ENCODE measurements at regions not wholly inside any gene's neighbourhood (a gene's known extent, or its start where the extent isn't known, plus 50 kb on each side); places are given as distances from the start of the nearest gene placed in this dataset.

DNA sequence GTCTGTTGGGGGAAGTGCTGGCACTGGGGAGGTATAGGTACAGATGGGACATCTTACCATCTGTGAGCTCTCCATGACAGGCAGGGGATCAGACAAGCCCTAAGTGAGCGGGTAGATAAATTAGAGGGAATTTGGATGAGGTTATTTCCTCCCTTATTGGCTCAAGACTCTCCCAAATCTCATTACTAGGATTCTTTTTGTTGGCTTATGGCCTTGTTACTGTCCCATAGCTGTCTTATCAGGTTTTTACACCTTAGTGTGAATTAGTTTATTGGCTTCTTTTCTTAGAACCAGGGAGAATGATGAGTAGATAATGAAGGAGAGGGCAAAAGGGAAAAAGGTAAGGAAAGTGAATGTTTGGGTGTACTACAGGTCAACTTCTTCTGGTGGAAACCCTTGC is 191.1 kb upstream of the PRICKLE1 start:
- no peak for DNase-seq

DNA sequence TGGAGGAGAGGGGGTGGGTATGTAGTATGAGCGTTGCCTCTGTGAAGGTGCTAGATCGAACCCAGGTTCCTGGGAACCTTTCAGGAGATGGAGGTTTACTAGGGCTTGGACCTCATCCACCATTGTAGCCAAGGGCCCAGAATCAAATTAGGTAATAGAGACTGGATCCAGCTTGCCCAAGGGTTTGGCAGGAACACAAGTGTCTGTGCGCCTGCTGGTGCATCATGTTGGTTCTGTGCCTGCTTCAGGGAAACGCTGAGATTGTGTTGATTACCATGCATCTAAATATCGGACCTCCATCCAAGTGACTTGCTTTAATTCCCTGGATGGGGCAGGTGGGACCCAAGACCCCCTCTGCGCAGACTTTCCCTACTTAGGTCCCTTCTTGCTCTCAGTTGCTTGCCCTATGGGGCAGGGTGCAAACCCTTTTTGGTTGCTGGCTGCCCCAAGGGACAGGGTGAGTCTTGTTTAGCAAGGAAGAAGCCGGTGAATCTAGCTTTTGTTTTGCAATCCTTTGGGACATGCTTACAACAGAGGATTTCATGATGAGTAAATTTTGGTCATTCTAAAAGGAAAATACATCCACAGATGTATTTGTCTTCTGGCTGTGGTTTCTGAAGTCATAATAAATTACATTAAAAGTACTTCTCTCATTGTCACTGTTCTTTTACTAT is 189.8 kb upstream of the PRICKLE1 start:
- no peak for DNase-seq

DNA sequence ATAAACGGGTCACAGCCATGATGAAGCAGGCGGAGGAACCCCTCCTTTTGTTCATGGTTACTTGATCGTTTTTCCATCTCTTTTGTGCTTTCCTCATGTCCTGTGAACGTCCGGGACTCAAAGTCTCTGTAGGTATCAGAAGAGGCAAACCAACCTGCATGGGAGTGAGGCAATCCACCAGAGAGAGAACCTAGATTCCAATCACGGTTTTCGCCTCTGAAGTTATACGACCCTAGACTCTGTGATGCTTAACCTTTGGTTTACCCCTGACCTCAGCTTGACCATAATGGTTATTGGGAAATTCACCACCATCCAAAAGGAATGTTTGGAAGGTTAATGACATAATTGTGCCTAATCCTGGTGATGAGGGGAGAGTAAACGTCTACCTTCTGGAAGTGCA is 186.8 kb upstream of the PRICKLE1 start:
- no peak for DNase-seq

DNA sequence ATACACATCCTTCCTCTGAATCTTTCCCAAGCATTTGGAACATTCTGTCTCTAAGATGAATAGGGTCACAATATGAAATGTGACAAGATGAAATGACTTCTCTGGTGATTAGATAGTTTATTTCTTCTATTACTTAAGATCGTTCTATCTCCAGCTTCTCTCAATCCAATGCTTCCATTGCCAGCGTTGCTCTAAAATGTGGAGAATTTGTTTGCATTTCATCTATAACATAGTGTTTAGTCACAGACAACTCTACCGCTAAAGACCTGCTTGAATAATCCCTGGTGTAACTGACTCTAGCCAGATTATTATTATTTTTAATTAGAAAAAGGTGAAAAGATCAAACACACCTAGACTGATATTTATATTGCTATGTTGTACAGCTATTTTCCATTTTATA is 184.7 kb upstream of the PRICKLE1 start:
- no peak for DNase-seq

DNA sequence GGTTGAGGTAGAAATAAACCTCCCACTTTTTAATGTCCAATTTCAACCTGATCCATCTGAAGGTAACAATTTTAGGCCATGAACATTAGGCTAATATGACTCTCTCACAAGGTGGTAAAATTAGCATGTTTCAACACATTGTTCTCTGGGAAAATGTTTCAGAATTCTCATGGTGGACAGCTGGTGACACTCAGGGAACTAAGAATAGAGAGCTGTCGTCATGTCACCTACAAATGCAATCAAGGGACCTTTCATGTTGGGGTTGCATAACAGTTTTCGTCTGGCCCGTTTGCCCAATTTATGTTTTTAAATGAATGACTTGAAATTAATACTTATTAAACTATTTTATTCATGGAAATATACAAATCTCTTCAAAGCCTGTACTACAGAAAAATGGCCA is 180.7 kb upstream of the PRICKLE1 start:
- DNase-seq = no peak

DNA sequence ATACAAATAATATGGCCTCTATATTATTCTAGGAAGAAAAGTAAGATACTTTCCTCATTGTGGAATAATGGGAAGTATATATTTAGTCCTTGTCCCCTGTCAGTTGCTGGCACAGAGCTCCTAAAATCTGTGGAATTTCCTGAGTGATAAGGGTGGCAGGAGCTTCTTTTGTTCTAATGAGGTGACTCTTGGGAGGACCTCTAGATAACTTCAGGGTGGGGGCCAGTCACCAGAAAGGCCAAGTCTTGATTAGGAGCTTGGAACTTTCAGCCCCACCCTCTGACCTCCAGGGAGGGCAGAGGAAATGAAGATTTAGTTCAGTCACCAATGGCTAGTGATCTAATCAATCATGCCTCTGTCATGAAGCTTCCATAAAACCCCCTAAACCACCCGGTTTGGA is 179.9 kb upstream of the PRICKLE1 start:
- no peak for DNase-seq

DNA sequence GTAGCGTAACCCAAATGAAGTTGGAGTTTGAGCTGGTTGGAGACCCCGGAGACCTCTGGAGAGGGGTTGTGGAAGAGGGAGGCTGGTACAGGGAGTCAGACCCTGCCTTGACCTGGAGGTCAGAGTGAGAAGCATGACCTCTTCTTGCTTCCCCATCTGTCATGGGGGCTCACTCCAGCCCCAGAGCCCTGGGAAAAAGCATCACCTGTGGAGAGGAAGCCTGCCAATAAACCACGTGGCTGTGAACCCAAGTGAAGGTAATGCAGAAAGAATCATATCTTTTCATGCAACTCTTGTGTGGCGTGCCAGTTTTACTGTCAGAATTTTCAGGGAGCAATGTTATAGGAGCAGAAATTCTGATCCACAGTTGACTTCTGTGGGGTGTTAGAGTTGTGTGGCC is 178.5 kb upstream of the PRICKLE1 start:
- no peak for DNase-seq

DNA sequence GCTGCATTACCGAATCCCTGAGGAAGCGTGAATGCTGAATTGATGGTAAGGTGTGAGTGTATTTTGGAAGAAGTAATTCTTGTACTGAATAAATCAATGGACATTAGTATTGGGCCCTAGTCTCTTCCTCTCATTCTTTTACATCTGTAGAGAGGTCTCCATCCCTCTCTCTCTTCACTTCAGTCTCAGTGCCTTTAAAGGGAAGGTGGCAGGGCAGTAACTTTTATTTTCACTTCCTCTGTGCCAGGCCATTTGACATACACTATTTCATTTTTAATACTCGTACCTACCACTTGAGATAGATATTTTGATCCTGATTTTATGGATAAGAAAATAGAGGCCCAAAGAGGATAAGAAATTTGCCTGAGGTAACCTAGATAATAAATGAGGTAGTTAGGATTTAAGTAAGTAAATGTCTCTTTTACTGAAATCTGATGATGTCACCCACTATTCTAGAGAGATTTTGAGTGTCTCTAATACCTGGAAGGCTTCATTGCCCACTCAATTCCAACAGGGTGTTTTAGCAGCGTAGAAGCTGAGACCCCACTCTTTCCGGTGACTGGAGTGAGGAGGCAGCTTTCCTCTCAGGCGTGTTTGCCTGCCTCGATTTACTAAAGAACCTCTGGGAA is 177.9 kb upstream of the PRICKLE1 start:
- DNase-seq = no peak

DNA sequence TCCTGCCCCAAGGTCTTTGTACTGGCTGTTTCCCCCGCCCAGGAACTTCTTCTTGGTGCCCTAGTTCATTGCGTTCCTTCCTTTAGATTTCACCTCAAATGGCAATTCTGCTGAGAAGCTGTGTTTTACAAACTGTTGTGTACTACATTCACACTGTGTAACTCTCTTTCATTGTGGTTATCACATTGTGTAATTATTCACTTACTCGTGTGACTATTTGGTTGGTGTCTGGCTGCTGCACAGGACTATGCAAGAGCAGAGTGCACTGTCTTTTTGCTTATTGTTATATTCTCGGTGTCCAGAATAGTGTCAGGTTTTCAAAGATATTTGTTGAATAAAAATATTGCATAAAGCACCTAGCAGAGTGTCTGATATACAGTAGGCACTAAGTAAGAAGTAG is 177.2 kb upstream of the PRICKLE1 start:
- no peak for DNase-seq

DNA sequence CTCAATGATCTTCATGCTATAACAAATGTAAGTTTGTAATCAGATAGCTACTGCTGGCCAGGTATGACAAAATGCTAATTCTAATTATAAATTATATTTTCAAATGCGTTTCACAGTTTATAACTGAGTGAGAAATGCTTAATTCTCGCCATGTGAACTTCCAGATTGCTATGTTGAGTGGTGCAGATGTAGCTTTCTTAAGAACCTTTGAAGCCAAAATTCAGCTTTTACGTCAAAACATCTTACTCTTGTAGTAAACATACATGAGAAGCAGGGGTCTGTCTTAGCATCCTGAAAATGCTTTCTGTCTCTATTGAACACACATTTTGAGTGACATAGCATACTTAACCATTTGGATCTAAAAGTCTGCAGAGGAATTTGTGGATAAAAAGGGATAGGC is 176.5 kb upstream of the PRICKLE1 start:
- no peak for DNase-seq

DNA sequence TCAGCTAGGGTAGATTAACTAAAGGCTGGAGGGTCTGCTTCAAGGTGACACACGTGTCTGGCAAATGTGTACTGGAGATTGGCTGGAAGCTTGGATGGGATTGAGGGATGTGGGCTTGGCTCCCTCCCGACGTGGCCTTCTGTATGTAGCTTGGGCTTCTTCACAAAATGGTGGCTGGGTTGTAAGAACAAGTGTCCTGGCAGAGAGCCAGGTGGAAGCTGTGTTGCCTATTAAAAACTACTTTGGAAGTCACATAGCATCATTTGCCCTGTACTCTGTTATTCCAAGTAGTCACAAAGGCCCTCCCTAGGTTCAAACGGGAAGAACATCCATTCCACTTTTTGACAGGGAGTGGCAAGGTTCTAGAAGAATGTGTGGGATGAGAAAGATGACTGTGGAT is 174.1 kb upstream of the PRICKLE1 start:
- no peak for DNase-seq

DNA sequence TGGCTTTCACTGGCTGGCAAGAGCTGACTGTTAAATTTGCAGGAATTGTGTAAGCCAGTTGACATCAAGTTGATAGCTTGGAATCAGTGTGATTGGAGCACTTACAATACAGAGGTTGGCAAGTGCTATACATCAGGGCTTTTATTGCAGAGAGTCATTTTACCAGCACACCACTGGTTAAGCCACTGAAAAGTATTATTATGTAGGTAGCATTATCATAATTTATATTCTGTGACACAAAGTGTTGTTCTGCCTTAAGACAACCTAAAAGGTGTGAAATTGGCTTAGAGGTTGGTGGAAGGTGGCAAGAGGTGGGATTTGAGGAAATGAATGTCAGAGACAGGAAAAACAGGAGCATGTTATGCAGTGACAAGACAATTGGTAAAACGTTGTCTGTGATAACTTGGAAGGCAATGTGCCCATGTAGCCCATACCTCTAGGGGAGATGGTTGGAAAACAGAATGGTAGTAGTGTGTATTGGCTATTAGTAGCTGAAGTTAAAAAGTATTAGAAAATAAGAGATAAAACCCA is 172.9 kb upstream of the PRICKLE1 start:
- no peak for DNase-seq

DNA sequence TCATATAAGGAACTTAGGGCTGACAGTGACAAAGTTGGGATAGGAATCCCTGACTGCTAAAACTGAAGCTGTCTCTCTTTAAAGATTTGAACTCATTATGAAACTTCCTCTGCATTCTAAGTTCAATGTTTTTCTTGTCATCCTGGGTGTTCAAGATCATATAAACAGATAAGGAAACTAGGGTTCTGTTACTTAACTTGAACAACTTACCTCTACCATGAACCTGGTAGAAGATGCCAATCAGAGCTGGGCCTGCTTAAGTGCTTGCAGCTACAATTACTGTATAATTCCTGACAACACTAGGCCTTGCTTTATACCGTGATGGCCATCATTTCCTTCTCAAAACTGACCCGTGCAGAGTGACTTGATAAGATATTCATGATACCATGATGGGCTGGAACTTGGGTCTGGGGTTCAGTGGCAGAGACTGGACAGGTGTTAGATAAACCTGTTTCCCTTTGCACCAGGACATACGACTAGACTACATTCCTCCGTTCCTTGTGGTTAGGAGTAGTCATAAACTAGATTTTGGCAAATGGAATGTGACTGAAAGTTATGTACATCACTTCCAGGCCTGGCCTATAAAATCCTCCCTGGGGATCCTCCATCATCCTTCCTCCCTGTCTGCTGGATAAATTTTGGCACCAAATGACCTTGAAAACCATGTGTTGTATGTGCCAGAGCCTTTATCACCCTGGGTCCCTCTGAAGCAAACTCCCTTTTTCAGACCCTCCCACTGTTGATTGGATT is 172.2 kb upstream of the PRICKLE1 start:
- no peak for DNase-seq

DNA sequence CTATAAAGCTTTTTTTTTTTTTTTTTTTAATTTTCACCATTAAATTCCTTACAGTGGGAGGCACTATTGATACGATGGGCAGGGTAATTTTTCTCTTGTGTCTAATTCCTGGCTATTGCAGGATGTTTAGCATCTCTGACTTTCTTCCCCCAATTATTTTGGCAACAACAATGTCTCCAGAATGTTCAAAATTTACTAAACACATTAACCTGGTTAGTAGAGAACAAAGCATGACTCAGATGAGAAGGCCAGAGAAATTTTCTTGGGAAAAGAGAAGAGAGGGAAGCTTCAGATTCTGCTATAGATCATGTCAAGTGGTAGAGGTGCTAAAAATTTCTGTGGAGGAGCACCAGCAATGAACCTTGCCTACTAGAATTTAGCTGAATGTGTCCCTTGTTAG is 171.5 kb upstream of the PRICKLE1 start:
- no peak for DNase-seq

DNA sequence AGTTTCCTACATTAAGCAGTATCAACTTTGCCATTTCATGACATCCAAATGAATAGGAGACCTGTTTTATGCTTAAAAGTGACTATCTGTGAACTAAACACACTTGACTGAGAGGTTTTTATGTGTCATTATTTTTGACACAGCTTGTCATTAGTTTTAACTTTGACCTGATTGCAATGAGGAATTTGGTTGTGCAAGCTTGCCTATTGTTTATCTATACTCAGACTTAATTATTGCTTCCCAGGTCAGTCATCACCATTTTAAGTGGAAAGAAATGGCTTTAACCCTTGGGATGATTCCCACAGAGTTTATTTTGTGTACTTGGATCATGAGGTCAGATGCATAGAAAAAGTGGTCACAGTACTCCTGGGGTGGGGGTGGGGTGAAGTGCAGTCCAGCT is 171.0 kb upstream of the PRICKLE1 start:
- no peak for DNase-seq

DNA sequence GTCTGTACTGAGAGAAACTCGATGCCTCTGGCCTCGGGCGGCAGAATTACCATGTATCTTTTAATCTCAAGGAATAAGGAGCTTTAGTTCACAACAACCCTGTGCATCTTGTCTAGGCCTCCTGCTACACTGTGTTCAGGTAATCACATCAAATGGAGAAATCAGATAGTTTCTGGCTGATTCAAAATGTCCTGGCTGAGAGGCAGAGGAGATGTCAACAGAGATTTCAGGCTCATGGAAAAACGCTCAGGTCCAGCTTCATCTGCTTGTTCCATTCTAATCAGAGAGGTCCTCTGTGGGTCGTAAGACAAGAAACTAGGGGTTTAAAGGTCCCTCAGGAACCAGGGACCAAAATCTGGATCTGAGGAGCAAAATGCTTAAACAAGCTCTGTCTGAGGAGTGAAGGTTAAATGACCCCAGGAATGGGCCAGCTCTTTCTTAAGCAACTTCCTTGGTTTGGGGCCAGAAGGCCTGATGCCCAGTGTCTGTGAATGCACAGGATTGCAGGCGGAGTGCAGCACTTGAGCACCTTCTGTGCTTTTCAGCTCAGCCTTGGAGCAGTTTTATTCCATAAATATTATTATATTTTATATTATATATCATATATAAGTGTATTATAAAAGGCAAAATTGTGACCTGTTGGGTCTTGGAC is 170.2 kb upstream of the PRICKLE1 start:
- DNase-seq = no peak

DNA sequence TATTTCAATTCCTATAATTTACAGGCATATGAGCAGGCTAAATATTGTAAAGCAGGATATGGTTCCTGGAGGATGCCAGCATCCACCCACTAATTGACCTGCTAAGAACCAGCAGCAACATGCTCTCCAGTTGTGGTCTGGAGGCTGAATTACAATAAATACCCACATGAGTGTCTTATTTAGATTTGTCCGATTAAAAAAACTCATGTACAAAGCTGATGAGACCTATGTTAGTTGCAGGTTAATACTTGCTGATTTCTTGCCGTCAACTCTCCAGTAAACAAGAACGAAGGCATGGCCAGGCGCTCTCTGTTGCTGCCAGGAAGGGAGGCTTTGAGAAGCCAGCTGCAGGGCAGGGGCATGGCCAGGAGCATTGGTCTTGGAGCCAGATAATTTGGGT is 169.3 kb upstream of the PRICKLE1 start:
- no peak for DNase-seq

DNA sequence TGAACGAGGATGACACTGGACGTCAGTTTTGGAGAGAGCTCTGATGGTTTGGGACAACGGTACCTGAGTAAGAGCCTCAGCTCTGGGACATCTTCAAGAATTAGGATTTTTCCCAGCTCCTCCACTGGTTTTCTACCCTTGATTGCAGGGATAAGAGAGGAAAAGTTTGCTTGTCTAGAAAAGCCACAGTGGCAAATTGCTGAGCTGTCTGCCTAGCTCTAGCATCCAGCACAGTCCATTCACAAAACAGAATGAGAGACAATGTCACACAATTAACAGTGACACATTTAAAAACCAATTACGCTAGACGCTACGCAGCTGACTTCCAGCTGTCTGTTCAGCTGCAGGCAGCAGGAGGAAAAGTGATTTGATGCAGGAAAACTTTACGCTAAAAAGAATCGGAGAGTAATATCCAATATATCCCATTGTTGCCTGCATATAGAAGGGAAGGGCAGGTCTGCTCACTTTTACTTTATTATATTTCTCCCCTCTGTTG is 168.1 kb upstream of the PRICKLE1 start:
- DNase-seq = no peak

DNA sequence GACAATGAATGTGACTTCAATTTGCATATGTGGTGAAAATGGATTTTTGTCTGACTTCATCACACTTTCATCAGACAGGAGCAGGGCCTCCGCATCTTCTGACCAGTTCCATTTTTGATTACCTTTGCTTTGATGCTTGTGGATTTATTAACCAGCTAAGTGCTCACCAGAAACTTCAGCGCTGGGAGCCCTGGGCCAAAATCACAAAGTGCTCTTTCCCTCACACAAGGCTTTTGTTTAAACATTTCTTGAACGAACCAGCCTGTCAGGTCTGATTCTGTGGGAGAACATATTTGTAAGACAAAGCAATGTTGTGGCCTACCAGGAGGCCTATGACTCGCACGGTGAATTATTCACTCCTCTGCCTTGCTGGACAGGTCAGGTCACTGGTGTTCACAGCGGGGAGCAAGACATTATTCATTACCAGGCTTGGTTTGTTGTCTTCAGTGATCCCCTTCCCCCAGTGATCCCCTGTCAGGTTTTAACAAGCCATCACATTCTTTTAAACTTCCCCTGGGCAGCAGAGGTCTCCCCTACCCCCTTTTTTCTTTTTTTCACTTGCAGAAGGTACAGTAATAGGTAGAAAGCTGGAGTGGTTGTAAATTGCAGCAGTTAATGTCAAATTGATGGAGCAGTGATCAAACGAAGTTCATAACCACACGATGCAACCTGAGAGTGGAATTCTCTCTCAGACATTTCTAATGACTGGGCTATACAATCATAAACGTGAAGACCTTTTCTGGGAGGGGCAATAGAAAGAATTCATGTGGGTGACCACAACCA is 167.5 kb upstream of the PRICKLE1 start:
- DNase-seq = no peak

DNA sequence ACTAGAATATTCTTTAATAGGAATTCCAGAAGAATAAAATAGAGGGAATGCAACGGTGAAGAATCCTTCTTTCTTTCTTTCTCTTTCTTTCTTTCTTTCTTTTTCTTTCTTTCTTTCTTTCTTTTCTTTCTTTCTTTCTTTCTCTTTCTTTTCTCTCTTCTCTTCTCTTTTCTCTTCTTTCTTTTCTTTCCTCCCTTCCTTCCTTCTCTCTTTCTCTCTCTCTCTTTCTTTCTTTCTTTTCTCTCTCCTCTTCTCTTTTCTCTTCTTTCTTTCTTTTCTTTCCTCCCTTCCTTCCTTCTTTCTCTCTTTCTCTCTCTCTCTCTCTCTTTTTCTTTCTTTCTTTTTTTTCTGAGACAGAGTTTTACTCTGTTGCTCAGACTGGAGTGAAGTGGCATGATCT is 160.8 kb upstream of the PRICKLE1 start:
- DNase-seq = no peak

DNA sequence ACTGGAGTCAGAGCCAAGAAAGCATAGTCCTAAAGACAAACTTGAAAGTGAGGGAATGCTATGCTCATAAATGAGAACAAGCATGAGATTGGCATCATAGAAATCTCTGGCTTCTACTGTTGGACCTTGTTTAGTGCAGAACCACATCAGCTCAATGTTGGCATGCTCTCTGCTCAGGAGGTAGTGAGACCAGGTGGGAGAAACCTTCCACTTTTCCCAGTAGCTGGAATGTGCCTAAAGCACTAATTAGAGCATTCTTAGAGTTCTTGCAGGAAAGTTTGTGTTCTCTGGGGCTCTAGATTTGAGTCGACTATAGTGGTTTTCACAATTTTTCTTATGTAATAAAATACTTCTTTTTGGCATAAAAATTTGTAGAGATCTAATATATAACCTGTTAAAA is 159.7 kb upstream of the PRICKLE1 start:
- no peak for DNase-seq

DNA sequence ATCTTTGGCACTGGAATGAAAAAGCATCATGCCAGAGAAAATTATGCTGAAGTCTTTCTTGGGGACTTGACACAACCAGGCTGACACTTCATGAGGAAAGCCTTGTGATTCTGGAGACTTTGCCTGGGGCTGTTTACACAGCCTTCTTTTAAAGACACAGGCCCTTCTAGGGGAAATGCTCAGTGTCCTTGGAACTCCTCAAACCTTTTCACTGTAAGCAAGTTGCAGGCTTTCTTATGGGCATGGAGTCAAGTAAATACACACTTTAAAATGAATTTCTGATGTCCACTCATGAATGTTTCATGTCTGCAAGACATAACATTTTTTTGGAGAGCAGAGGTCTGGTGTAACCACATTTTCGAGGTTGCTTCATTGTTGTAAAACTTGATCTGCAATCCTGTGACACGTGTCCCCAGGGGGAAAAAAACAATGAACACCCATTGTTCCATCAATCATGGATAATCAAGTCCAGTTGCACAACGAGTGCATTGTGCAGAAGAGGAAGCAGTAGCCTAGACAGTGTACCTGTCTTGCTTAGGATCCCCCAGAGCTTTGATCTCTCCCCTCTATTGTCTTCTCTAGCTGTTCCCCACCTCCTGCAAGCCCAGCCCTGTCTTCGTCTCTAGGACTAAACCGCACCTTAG is 155.1 kb upstream of the PRICKLE1 start:
- DNase-seq = no peak
